ENCODE measurements at regions not wholly inside any gene's neighbourhood (a gene's known extent, or its start where the extent isn't known, plus 50 kb on each side); places are given as distances from the start of the nearest gene placed in this dataset.

- Histone ChIP-seq H3K9me3 (replicated peaks) (no peaks in the 10 kb centered on the region), H3K27me3 (no peaks in the 10 kb centered on the region), H3K36me3 (no peaks in the 10 kb centered on the region), H3K4me1 (no peaks in the 10 kb centered on the region; the same call in none of the 2 replicates), H3K27ac (no peak overlapping the region), H3K4me3 (no peak overlapping the region)
- DNase-seq, result no peak
Measured at GRCh38 chr3:99549957-99550603, 88.3 kb upstream of the COL8A1 start.

GRCh38 chr3:99549220-99549619 is 89.2 kb upstream of the COL8A1 start:
- DNase-seq, result no peak
- Histone ChIP-seq H3K27ac (no peak overlapping the region), H3K4me3 (no peak overlapping the region), H3K27me3 (no peaks in the 10 kb centered on the region), H3K4me1 (no peaks in the 10 kb centered on the region; the same call in none of the 2 replicates), H3K9me3 (replicated peaks) (no peaks in the 10 kb centered on the region), H3K36me3 (no peaks in the 10 kb centered on the region)

- H3K36me3 ChIP-seq, result no peaks in the 10 kb centered on the region
- H3K27ac ChIP-seq, result no peak overlapping the region
- DNase-seq, result no peak
- no peak overlapping the region for H3K4me3 ChIP-seq
- no peaks in the 10 kb centered on the region for H3K27me3 ChIP-seq
- H3K9me3 ChIP-seq (replicated peaks), result no peaks in the 10 kb centered on the region
- no peaks in the 10 kb centered on the region; the same call in none of the 2 replicates for H3K4me1 ChIP-seq
Measured at GRCh38 chr3:99548674-99549073, 89.7 kb upstream of the COL8A1 start.

- DNase-seq, result no peak
- H3K4me1 ChIP-seq, result no peaks in the 10 kb centered on the region; the same call in none of the 2 replicates
- H3K27ac ChIP-seq, result no peak overlapping the region
- H3K36me3 ChIP-seq, result no peaks in the 10 kb centered on the region
- H3K4me3 ChIP-seq, result no peak overlapping the region
- H3K27me3 ChIP-seq, result no peaks in the 10 kb centered on the region
- H3K9me3 ChIP-seq (replicated peaks), result no peaks in the 10 kb centered on the region
Measured at GRCh38 chr3:99545941-99546580, 92.3 kb upstream of the COL8A1 start.

GRCh38 chr3:99544786-99545281 is 93.6 kb upstream of the COL8A1 start:
- no peak overlapping the region for H3K27ac ChIP-seq
- no peaks in the 10 kb centered on the region for H3K9me3 ChIP-seq (replicated peaks)
- DNase-seq, result peak; percentile 15 to 21
- H3K36me3 ChIP-seq, result no peaks in the 10 kb centered on the region
- H3K4me1 ChIP-seq, result no peaks in the 10 kb centered on the region; the same call in none of the 2 replicates
- H3K4me3 ChIP-seq, result no peak overlapping the region
- no peaks in the 10 kb centered on the region for H3K27me3 ChIP-seq

- H3K27ac ChIP-seq, result no peak overlapping the region
- no peak overlapping the region for H3K4me3 ChIP-seq
- H3K36me3 ChIP-seq, result no peaks in the 10 kb centered on the region
- H3K27me3 ChIP-seq, result no peaks in the 10 kb centered on the region
- peak in 1 of 2 experiments; percentile 19 for DNase-seq
- no peaks in the 10 kb centered on the region for H3K9me3 ChIP-seq (replicated peaks)
- no peaks in the 10 kb centered on the region; the same call in none of the 2 replicates for H3K4me1 ChIP-seq
Measured at GRCh38 chr3:99543796-99544195, 94.6 kb upstream of the COL8A1 start.

- Histone ChIP-seq H3K4me3 (no peak overlapping the region), H3K36me3 (no peaks in the 10 kb centered on the region), H3K27ac (no peak overlapping the region), H3K4me1 (no peaks in the 10 kb centered on the region; the same call in none of the 2 replicates), H3K9me3 (replicated peaks) (no peaks in the 10 kb centered on the region), H3K27me3 (no peaks in the 10 kb centered on the region)
- DNase-seq, result no peak
Measured at GRCh38 chr3:99542767-99543518, 95.5 kb upstream of the COL8A1 start.

GRCh38 chr3:99541181-99541580 is 97.2 kb upstream of the COL8A1 start:
- no peaks in the 10 kb centered on the region for H3K36me3 ChIP-seq
- H3K4me1 ChIP-seq, result no peaks in the 10 kb centered on the region; the same call in none of the 2 replicates
- no peaks in the 10 kb centered on the region for H3K27me3 ChIP-seq
- H3K9me3 ChIP-seq (replicated peaks), result no peaks in the 10 kb centered on the region
- H3K4me3 ChIP-seq, result no peak overlapping the region
- H3K27ac ChIP-seq, result no peak overlapping the region
- DNase-seq, result no peak

GRCh38 chr3:99537416-99537815 is 101.0 kb upstream of the COL8A1 start:
- Histone ChIP-seq H3K36me3 (no peaks in the 10 kb centered on the region), H3K27ac (no peak overlapping the region)
- no peak for DNase-seq

GRCh38 chr3:99536555-99537314 is 101.7 kb upstream of the COL8A1 start:
- Histone ChIP-seq H3K4me1 (peaks cover 15% of the 10 kb centered on the region), H3K36me3 (no peaks in the 10 kb centered on the region), H3K27ac (no peak overlapping the region), H3K4me3 (no peak overlapping the region), H3K27me3 (no peaks in the 10 kb centered on the region), H3K9me3 (replicated peaks) (no peaks in the 10 kb centered on the region)
- no peak for DNase-seq

More at GRCh38 chr3:99537416-99537815, 101.0 kb upstream of the COL8A1 start:
- Histone ChIP-seq H3K4me1 (peaks cover 15% of the 10 kb centered on the region), H3K4me3 (no peak overlapping the region), H3K27me3 (no peaks in the 10 kb centered on the region), H3K9me3 (replicated peaks) (no peaks in the 10 kb centered on the region)

GRCh38 chr3:99534951-99535704 is 103.3 kb upstream of the COL8A1 start:
- H3K9me3 ChIP-seq (replicated peaks), result no peaks in the 10 kb centered on the region
- no peaks in the 10 kb centered on the region for H3K36me3 ChIP-seq
- H3K4me3 ChIP-seq, result no peak overlapping the region
- no peaks in the 10 kb centered on the region for H3K27me3 ChIP-seq
- DNase-seq, result peak; percentile 64 to 73
- no peak overlapping the region; the same call in 1 of the 2 replicates for H3K27ac ChIP-seq
- H3K4me1 ChIP-seq, result peaks cover 15% of the 10 kb centered on the region

GRCh38 chr3:99532246-99532645 is 106.1 kb upstream of the COL8A1 start:
- no peaks in the 10 kb centered on the region for H3K27me3 ChIP-seq
- peaks cover 15% of the 10 kb centered on the region for H3K4me1 ChIP-seq
- no peaks in the 10 kb centered on the region for H3K9me3 ChIP-seq (replicated peaks)
- no peaks in the 10 kb centered on the region for H3K36me3 ChIP-seq
- DNase-seq, result peak; percentile 59 to 83
- no peak overlapping the region for H3K4me3 ChIP-seq
- H3K27ac ChIP-seq, result no peak overlapping the region

GRCh38 chr3:99529265-99529664 is 109.1 kb upstream of the COL8A1 start:
- H3K4me3 ChIP-seq, result no peak overlapping the region
- H3K27me3 ChIP-seq, result no peaks in the 10 kb centered on the region
- no peaks in the 10 kb centered on the region for H3K4me1 ChIP-seq
- no peaks in the 10 kb centered on the region for H3K36me3 ChIP-seq
- no peak overlapping the region for H3K27ac ChIP-seq
- no peak for DNase-seq
- no peaks in the 10 kb centered on the region for H3K9me3 ChIP-seq (replicated peaks)

- Histone ChIP-seq H3K27ac (no peak overlapping the region), H3K4me3 (no peak overlapping the region), H3K27me3 (no peaks in the 10 kb centered on the region), H3K9me3 (replicated peaks) (no peaks in the 10 kb centered on the region), H3K4me1 (no peaks in the 10 kb centered on the region), H3K36me3 (no peaks in the 10 kb centered on the region)
- no peak for DNase-seq
Measured at GRCh38 chr3:99526921-99527320, 111.5 kb upstream of the COL8A1 start.

Measured in SJCRH30 (cell line).